ENCODE measurements at regions not wholly inside any gene's neighbourhood (a gene's known extent, or its start where the extent isn't known, plus 50 kb on each side); places are given as distances from the start of the nearest gene placed in this dataset.

- H3K27ac Mint-ChIP-seq, result no peak overlapping the region
- no peak for DNase-seq
- no peaks in the 10 kb centered on the region for H3K4me1 Mint-ChIP-seq
- no peaks in the 10 kb centered on the region for H3K9me3 ChIP-seq (ENCODE audit: control insufficient read depth, low read length, poor library complexity, severe bottlenecking)
- ATAC-seq, result no peak
- H3K27me3 Mint-ChIP-seq, result no peaks in the 10 kb centered on the region
- H3K36me3 Mint-ChIP-seq (ENCODE audit: low read depth), result no peaks in the 10 kb centered on the region
- H3K4me3 Mint-ChIP-seq, result no peak overlapping the region
Observed at GRCh38 chr2:82124629-82125028, 1820.1 kb upstream of the LRRTM1 start.

GRCh38 chr2:82120654-82121053, 1816.1 kb upstream of the LRRTM1 start:
- Mint-ChIP-seq H3K4me3 (no peak overlapping the region), H3K36me3 (ENCODE audit: low read depth) (no peaks in the 10 kb centered on the region), H3K27ac (no peak overlapping the region), H3K27me3 (no peaks in the 10 kb centered on the region), H3K4me1 (no peaks in the 10 kb centered on the region)
- DNase-seq, result no peak
- no peak for ATAC-seq
- no peaks in the 10 kb centered on the region for H3K9me3 ChIP-seq (ENCODE audit: control insufficient read depth, low read length, poor library complexity, severe bottlenecking)

GRCh38 chr2:82120115-82120514, 1815.6 kb upstream of the LRRTM1 start:
- DNase-seq (no peak), ATAC-seq (no peak)
- no peaks in the 10 kb centered on the region for H3K36me3 Mint-ChIP-seq (ENCODE audit: low read depth)
- H3K27me3 Mint-ChIP-seq, result no peaks in the 10 kb centered on the region
- H3K9me3 ChIP-seq (ENCODE audit: control insufficient read depth, low read length, poor library complexity, severe bottlenecking), result no peaks in the 10 kb centered on the region
- no peaks in the 10 kb centered on the region for H3K4me1 Mint-ChIP-seq
- H3K27ac Mint-ChIP-seq, result no peak overlapping the region
- no peak overlapping the region for H3K4me3 Mint-ChIP-seq

GRCh38 chr2:82109418-82109817, 1804.9 kb upstream of the LRRTM1 start:
- H3K27me3 Mint-ChIP-seq, result no peaks in the 10 kb centered on the region
- H3K4me1 Mint-ChIP-seq, result no peaks in the 10 kb centered on the region
- no peak for ATAC-seq
- H3K4me3 Mint-ChIP-seq, result no peak overlapping the region
- H3K36me3 Mint-ChIP-seq (ENCODE audit: low read depth), result no peaks in the 10 kb centered on the region
- DNase-seq, result no peak
- no peaks in the 10 kb centered on the region for H3K9me3 ChIP-seq (ENCODE audit: control insufficient read depth, low read length, poor library complexity, severe bottlenecking)
- H3K27ac Mint-ChIP-seq, result no peak overlapping the region

- DNase-seq, result no peak
- no peak for ATAC-seq
- H3K4me1 Mint-ChIP-seq, result no peaks in the 10 kb centered on the region
Observed at GRCh38 chr2:82098617-82099016, 1794.1 kb upstream of the LRRTM1 start.

DNA sequence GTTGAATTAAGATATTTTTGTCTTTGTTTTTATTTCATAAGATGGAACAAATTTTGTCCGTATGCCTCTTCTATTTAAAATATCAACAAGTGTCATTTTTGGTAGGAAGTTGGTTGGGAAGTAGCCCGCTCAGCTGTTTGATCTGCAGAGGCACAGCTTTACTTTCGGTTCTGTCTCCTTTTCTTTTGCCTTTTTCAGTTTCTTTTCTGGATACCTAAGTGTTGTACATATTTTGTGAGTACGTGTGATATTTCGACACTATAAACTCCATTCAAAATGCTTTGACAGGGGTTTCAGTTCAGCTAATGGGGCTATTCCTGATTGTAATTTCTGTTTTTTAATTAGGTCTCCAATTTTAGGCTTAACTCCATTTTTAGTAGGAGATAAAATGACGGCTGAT, 1785.0 kb upstream of the LRRTM1 start:
- H3K9me3 ChIP-seq (ENCODE audit: control insufficient read depth, low read length, poor library complexity, severe bottlenecking), result no peaks in the 10 kb centered on the region
- no peaks in the 10 kb centered on the region for H3K36me3 Mint-ChIP-seq (ENCODE audit: low read depth)
- H3K27ac Mint-ChIP-seq, result no peak overlapping the region
- ATAC-seq, result no peak
- no peaks in the 10 kb centered on the region for H3K4me1 Mint-ChIP-seq
- H3K4me3 Mint-ChIP-seq, result no peak overlapping the region
- no peaks in the 10 kb centered on the region for H3K27me3 Mint-ChIP-seq
- DNase-seq, result no peak

More at GRCh38 chr2:82098617-82099016, 1794.1 kb upstream of the LRRTM1 start:
- H3K27ac Mint-ChIP-seq, result no peak overlapping the region
- no peaks in the 10 kb centered on the region for H3K9me3 ChIP-seq (ENCODE audit: control insufficient read depth, low read length, poor library complexity, severe bottlenecking)
- no peaks in the 10 kb centered on the region for H3K36me3 Mint-ChIP-seq (ENCODE audit: low read depth)
- H3K4me3 Mint-ChIP-seq, result no peak overlapping the region
- H3K27me3 Mint-ChIP-seq, result no peaks in the 10 kb centered on the region

DNA sequence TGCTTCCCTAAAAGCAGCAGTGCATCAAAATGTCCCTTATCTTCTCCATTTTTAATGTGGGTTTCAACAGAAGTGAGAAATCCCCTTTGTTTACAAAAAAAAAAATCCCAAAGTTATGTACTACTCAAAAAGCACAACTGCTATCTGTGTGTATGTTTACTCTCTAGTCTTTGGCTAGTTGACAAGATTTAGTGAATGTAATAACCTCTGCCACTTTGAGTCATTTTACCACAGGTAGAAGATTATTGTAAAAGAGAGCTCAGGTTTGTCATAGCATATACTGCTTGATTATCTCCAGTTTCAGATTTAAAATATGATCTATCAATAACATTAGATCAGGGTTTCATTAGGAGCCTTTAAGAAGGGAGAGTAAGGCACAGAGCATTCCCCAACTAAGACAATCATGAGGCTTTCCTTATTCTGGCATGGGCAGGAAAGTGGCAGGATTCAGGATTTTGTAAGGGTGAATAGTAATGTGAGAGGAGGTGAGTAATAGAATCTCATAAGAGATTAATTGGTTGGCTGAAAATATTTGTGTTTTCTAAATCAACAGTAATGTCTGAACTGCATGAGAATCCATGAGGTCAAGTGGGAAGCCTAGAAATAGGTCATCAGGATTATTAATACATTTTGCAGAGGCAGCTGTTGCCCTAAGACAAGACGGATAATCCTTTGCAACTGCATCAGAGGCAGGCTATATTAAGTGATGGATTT, 1780.3 kb upstream of the LRRTM1 start:
- DNase-seq (no peak), ATAC-seq (no peak)
- H3K36me3 Mint-ChIP-seq (ENCODE audit: low read depth), result no peaks in the 10 kb centered on the region
- no peaks in the 10 kb centered on the region for H3K27me3 Mint-ChIP-seq
- no peaks in the 10 kb centered on the region for H3K4me1 Mint-ChIP-seq
- H3K27ac Mint-ChIP-seq, result no peak overlapping the region
- no peaks in the 10 kb centered on the region for H3K9me3 ChIP-seq (ENCODE audit: control insufficient read depth, low read length, poor library complexity, severe bottlenecking)
- no peak overlapping the region for H3K4me3 Mint-ChIP-seq

DNA sequence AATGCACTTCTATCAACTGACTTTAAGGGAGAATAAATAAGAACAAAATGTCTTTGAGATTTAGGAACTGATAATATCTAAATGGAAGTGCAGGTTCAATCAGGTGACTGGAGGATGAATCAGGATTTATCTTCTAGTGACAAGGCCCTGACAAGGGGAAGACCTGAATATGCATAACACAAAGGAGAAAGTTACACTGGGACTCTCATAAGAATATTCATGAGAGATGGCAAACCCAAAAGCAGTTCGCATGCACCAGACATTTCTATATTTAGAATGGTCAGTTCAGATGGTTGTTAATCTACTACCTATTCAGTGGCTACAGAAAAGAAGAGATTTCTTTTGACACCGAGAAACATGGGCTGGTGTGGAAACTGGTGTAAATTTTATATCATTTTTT, 1771.3 kb upstream of the LRRTM1 start:
- no peaks in the 10 kb centered on the region for H3K36me3 Mint-ChIP-seq (ENCODE audit: low read depth)
- ATAC-seq, result no peak
- H3K4me3 Mint-ChIP-seq, result no peak overlapping the region
- no peak overlapping the region for H3K27ac Mint-ChIP-seq
- no peak for DNase-seq
- no peaks in the 10 kb centered on the region for H3K9me3 ChIP-seq (ENCODE audit: control insufficient read depth, low read length, poor library complexity, severe bottlenecking)
- no peaks in the 10 kb centered on the region for H3K27me3 Mint-ChIP-seq
- no peaks in the 10 kb centered on the region for H3K4me1 Mint-ChIP-seq

DNA sequence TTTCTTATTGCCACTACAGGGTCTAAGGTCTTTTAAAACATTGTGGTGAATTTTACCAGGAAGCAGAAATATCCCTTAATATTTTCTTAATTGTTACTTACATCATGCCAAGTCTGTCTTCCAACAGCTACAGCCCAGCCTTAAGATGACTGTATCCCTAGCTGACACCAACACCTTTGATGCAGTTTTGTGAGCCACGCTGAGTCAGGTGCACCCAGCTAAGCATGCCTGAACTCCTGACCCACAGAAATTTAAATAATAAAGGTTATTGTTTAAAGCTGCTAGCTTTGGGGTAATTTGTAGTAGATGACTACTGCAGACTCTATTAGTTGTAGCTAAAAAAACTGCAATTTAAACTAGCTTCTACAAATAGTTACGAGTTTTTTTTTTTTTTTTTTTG, 1757.9 kb upstream of the LRRTM1 start:
- Mint-ChIP-seq H3K27me3 (no peaks in the 10 kb centered on the region), H3K4me3 (no peak overlapping the region), H3K27ac (no peak overlapping the region), H3K36me3 (ENCODE audit: low read depth) (no peaks in the 10 kb centered on the region), H3K4me1 (no peaks in the 10 kb centered on the region)
- H3K9me3 ChIP-seq (ENCODE audit: control insufficient read depth, low read length, poor library complexity, severe bottlenecking), result no peaks in the 10 kb centered on the region
- DNase-seq, result no peak
- ATAC-seq, result no peak

DNA sequence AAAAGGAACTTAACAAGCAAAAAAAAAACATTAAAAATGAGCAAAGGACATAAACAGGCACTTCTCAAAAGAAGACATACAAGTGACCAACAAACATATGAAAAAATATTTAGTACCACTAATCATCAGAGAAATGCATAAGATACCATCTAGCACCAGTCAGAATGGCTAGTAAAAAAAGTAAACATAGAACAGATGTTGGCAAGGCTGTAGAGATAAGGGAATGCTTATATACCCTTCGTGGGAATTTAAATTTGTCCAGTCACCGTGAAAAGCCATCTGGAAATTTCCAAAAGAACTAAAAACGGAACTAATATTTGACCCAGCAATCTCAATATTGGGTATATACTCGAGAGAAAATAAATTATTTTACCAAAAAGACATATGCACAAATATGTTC, 1751.3 kb upstream of the LRRTM1 start:
- H3K27ac Mint-ChIP-seq, result no peak overlapping the region
- no peak overlapping the region for H3K4me3 Mint-ChIP-seq
- H3K9me3 ChIP-seq (ENCODE audit: control insufficient read depth, low read length, poor library complexity, severe bottlenecking), result no peaks in the 10 kb centered on the region
- ATAC-seq (no peak), DNase-seq (no peak)
- no peaks in the 10 kb centered on the region for H3K4me1 Mint-ChIP-seq
- no peaks in the 10 kb centered on the region for H3K27me3 Mint-ChIP-seq
- H3K36me3 Mint-ChIP-seq (ENCODE audit: low read depth), result no peaks in the 10 kb centered on the region

DNA sequence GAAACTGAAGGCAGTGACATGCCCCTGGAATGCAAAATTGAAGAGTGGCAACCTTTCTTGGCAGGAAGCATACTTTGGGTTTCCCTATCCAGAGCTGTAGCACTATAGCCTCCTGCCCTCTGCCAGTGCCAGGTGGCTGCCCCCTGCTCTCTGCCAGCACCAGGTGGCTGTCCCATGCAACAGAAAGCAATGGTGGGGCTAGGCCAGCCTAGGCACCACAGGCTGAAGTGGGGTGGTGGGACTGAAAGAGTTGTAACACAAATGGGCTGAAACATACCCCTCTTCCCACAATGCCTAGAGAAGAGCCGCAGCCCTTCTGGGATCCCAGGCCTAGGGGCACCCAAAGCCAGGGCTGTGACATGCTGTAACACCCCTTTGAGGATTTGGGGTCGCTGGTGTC, 1739.3 kb upstream of the LRRTM1 start:
- no peak overlapping the region for H3K4me3 Mint-ChIP-seq
- no peaks in the 10 kb centered on the region for H3K36me3 Mint-ChIP-seq (ENCODE audit: low read depth)
- no peaks in the 10 kb centered on the region for H3K4me1 Mint-ChIP-seq
- DNase-seq (no peak), ATAC-seq (no peak)
- no peaks in the 10 kb centered on the region for H3K9me3 ChIP-seq (ENCODE audit: control insufficient read depth, low read length, poor library complexity, severe bottlenecking)
- no peak overlapping the region for H3K27ac Mint-ChIP-seq
- no peaks in the 10 kb centered on the region for H3K27me3 Mint-ChIP-seq

- Mint-ChIP-seq H3K27ac (no peak overlapping the region), H3K27me3 (no peaks in the 10 kb centered on the region), H3K36me3 (ENCODE audit: low read depth) (no peaks in the 10 kb centered on the region), H3K4me3 (no peak overlapping the region), H3K4me1 (no peaks in the 10 kb centered on the region)
- DNase-seq, result no peak
- H3K9me3 ChIP-seq (ENCODE audit: control insufficient read depth, low read length, poor library complexity, severe bottlenecking), result no peaks in the 10 kb centered on the region
- no peak for ATAC-seq
Observed at GRCh38 chr2:82027921-82028615, 1723.5 kb upstream of the LRRTM1 start.

DNA sequence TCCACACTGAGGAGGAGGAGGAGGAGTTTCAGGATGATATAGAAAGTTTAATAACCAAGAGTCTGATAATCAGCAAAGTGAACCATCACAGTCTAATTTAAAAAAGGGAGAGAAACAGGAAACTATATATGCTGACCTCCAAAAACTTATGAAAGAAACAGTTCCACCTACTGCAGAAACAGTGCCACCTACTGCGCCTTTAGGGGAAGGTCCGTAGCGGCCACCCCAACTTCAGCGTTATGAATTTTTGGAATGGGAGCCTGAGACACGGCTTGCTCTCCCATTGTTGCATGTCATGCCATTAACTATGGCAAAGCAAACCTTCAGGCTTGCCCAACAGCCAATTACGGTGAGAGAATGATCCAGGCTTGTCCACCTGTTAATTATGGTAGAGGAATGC, 1719.2 kb upstream of the LRRTM1 start:
- H3K27me3 Mint-ChIP-seq, result no peaks in the 10 kb centered on the region
- no peaks in the 10 kb centered on the region for H3K4me1 Mint-ChIP-seq
- no peak overlapping the region for H3K27ac Mint-ChIP-seq
- H3K9me3 ChIP-seq (ENCODE audit: control insufficient read depth, low read length, poor library complexity, severe bottlenecking), result no peaks in the 10 kb centered on the region
- no peaks in the 10 kb centered on the region for H3K36me3 Mint-ChIP-seq (ENCODE audit: low read depth)
- no peak for DNase-seq
- H3K4me3 Mint-ChIP-seq, result no peak overlapping the region
- no peak for ATAC-seq

DNA sequence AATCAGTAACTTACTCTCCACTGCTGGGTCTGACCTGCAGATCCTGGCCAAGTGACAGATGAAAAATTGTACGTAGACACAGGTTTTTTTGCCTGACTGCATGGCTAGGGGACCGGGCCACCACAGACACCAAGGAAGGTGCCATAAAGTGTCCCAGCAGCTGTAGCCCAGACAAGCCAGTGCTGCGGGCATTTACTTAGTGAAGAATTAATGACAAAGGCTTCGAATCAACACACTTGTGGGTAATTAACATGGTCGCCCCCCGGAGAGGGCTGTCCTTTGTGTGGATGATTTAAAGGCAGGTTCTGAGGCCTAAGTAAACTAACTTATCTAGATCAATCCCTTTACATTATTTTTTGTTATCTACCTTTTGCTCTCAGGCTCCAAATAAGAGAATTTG, 1709.1 kb upstream of the LRRTM1 start:
- no peaks in the 10 kb centered on the region for H3K9me3 ChIP-seq (ENCODE audit: control insufficient read depth, low read length, poor library complexity, severe bottlenecking)
- Mint-ChIP-seq H3K4me3 (no peak overlapping the region), H3K4me1 (no peaks in the 10 kb centered on the region), H3K36me3 (ENCODE audit: low read depth) (no peaks in the 10 kb centered on the region), H3K27me3 (no peaks in the 10 kb centered on the region), H3K27ac (no peak overlapping the region)
- DNase-seq, result no peak
- ATAC-seq, result no peak
